ENCODE measurements at regions not wholly inside any gene's neighbourhood (a gene's known extent, or its start where the extent isn't known, plus 50 kb on each side); places are given as distances from the start of the nearest gene placed in this dataset.

GRCh38 chr13:74056801-74057542 is 77.2 kb downstream of the KLF12 start:
- TF ChIP-seq, protein P1, sequence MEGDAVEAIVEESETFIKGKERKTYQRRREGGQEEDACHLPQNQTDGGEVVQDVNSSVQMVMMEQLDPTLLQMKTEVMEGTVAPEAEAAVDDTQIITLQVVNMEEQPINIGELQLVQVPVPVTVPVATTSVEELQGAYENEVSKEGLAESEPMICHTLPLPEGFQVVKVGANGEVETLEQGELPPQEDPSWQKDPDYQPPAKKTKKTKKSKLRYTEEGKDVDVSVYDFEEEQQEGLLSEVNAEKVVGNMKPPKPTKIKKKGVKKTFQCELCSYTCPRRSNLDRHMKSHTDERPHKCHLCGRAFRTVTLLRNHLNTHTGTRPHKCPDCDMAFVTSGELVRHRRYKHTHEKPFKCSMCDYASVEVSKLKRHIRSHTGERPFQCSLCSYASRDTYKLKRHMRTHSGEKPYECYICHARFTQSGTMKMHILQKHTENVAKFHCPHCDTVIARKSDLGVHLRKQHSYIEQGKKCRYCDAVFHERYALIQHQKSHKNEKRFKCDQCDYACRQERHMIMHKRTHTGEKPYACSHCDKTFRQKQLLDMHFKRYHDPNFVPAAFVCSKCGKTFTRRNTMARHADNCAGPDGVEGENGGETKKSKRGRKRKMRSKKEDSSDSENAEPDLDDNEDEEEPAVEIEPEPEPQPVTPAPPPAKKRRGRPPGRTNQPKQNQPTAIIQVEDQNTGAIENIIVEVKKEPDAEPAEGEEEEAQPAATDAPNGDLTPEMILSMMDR (IDR thresholded peaks at IDR 0.05; ENCODE audit: poor library complexity): no peak
- TF ChIP-seq EZH2phosphoT487 (IDR thresholded peaks at IDR 0.05; ENCODE audit: low read depth, severe bottlenecking, unreplicated experiment): no peak
- TF ChIP-seq EZH2 (IDR thresholded peaks at IDR 0.05; ENCODE audit: borderline replicate concordance): no peak

Data from hepatocyte (in vitro differentiated cells).